Hematopoietic multipotent progenitor cell treated with erythropoietin and hydrocortisone succinate and interleukin-3 and kit ligand, for 4 days (in vitro differentiated cells): ENCODE measurements at regions not wholly inside any gene's neighbourhood (a gene's known extent, or its start where the extent isn't known, plus 50 kb on each side); places are given as distances from the start of the nearest gene placed in this dataset.
A peak's percentile ranks its signal among the peaks of the same experiment; 100 is the strongest.
"Not testable (repeated sequence)": the region's sequence is repeated elsewhere in the genome, so short reads cannot be mapped to it uniquely, and the experiment has no call there.

ENCODE experiments used
- DNase-seq: peaks from one replicate; pipeline ENCODE4 v3.0.0-alpha.2; 2015

DNA sequence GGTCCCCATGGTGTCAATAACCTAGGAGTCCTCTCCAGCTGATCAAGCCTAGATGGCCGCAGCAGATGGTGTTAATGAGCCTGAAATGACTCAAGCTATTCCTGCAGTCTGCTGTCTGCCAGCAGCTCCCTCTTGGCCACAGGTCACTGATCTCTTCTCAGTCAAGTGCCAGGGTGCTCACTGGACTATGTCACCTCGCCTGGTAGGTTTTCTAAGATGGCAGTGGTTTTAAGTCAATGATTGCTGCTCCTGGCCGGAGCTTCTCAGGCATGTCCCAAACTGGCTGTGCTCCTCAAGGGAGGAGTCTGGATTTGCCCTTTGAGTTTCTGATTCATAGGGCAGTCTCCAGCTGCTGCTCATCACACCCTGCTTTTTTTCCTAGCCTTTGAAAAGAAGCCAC, 58.6 kb upstream of the SHISA6 start:
- DNase-seq = no peak

DNA sequence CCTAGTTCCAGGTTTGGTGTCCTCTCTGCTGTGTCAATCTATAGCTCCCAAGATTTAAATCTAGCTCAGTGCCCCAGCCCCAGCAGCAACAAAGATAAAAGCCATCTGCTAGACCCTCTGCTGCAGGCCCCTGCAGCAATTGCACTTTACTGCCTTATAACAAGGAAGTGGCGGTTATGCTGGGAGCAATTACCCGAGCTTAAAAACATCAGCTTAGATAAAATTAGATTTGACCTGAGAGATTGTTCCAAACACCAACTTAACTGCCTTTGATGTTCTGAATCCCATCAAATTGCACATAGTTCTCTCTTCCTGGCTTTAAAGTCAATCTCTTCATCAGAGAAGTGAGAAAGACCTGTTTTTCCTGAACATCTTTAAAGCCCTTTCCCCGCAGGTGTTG, 62.4 kb upstream of the SHISA6 start:
- DNase-seq = no peak

- no peak for DNase-seq
Observed at GRCh38 chr17:11177340-11177739, 63.7 kb upstream of the SHISA6 start.

GRCh38 chr17:11176549-11176948, 64.5 kb upstream of the SHISA6 start:
- DNase-seq = no peak

- DNase-seq = no peak
Observed at GRCh38 chr17:11170881-11171280, 70.1 kb upstream of the SHISA6 start.

DNA sequence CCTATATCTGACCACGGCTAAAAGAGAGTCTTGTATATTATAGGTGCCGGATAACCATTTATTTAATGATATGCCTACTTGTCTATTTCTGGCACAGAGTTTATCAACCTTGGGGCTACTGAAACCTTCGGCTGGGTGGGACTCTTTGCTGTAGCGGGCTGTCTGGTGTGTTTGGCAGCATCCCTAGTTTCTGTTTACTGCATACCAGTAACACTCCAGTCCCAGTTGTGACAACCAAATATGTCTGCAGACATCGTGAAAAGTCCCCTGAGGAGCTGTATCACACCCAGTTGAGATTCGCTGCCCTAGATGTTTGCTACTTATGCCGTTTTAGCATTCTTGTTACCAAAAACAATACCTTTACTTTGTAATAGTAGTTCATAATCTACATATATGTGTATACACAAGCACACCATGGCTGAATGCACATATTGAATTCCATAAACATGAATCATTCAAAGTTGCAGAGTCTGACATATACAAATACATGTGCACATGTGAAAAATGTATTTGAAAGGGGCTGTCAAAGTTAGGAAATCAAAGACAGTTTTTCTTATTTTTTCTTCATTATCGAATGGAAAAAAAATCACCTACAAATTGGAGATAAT, 89.1 kb upstream of the SHISA6 start:
- DNase-seq = no peak

DNA sequence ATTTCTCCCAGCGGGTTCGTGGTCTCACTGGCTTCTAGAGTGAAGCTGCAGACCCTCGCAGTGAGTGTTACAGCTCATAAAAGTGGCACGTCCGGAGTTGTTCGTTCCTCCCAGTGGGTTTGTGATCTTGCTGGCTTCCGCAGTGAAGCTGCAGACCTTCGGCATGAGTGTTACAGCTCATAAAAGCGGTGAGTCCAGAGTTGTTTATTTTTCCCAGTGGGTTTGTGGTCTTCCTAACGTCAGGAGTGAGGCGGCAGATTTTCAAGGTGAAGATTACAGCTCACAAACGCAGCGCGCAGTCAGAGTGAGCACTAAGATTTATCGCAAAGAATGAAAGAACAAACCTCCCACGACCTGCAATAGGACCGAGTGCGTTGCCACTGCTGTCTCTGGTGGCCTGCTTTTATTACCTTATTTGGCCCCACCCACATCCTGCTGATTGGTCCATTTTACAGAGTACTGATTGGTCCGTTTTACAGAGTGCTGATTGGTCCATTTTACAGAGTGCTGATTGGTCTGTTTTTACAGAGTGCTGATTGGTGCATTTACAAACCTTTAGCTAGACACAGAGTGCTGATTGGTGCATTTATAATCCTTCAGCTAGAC, 90.0 kb upstream of the SHISA6 start:
- DNase-seq = not testable (repeated sequence)

- peak; percentile 57 for DNase-seq
Observed at GRCh38 chr17:11144358-11145233, 96.4 kb upstream of the SHISA6 start.

DNA sequence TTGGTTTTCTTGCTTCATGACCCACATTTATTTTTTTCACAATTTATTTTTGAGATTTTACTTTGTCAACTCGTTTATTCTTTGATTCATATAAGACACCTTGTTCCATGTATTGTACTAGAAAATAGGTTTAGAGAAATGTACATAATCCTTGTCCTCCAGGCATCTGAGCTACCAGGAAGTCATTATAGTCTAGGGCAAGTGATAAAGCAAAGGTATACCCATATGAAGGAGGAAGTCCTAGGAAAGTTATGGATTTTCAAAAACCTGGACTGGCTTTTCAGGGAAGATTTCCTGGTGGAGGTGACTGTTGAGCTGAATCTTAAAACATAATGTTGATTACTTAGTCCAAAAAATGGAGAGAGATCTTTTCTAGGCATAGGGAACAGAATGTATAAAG, 98.8 kb upstream of the SHISA6 start:
- no peak for DNase-seq

- DNase-seq = no peak
Observed at GRCh38 chr17:11140501-11140900, 100.5 kb upstream of the SHISA6 start.

GRCh38 chr17:11140043-11140442, 101.0 kb upstream of the SHISA6 start:
- DNase-seq = no peak

GRCh38 chr17:11138023-11138422, 103.0 kb upstream of the SHISA6 start:
- no peak for DNase-seq

DNA sequence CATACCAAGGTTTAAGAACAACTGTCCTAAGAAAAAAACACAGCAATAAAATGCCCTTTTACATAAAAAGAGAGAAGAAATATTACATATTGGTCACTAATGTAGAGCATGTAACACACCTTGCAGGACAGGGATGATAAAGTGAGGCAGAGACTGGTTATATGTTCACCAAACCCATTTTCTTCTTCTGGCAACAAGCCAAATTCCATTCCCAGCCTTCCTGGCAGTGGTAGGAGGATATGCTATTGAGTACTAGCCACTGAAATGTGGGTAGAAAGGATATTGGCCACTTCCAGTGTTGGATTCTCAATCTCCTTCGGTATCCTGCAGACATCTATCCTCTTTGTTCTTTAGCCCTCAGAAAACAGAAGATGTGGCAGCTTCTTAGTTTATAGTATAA, 105.2 kb upstream of the SHISA6 start:
- DNase-seq = no peak

DNA sequence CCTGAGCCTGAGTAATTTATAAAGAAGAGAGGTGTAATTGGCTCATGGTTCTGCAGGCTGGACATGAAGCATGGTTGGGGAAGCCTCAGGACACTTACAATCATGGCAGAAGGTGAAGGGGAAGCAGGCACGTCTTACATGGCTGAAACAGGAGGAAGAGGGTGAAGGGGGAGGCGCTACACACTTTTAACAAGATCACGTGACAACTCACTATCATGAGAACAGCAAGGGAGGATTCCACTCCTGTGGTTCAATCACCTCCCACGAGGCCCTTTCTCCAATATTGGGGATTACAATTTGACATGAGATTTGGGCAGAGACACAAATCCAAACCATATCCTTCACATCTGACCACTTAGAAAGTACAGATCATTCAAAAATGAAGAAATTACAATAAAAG, 110.6 kb upstream of the SHISA6 start:
- DNase-seq = no peak

GRCh38 chr17:11122908-11123307, 118.1 kb upstream of the SHISA6 start:
- DNase-seq = no peak

DNA sequence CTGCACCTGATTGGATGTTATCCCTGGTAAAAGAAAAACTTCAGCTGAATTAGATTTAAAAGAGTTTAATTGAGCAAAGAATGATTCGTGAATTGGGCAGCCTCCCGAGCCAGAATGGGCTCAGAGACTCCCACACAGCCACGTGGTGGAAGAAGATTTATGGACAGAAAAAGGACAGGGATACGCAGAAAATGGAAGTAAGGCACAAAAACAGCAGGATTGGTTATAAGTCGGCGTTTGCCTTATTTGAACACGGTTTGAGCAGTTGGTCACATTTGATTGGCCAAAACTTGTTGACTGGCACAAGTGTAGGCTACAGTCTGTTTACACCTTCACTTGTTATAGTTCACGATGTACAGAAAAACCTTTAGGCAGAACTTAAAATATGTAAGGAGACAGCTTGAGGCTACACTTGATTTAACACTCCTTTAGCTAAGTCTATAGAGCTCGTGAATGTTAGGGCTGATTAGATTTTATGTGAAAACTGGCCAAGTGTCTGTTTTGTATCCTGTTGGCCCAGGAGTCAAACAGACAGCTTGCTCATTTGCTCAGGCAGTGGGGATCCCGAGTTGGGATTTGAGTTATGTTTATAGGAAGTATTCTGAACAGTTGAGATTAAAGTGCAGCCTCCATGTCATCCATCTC, 119.5 kb upstream of the SHISA6 start:
- no peak for DNase-seq

- no peak for DNase-seq
Observed at GRCh38 chr17:11109106-11109505, 131.9 kb upstream of the SHISA6 start.

DNA sequence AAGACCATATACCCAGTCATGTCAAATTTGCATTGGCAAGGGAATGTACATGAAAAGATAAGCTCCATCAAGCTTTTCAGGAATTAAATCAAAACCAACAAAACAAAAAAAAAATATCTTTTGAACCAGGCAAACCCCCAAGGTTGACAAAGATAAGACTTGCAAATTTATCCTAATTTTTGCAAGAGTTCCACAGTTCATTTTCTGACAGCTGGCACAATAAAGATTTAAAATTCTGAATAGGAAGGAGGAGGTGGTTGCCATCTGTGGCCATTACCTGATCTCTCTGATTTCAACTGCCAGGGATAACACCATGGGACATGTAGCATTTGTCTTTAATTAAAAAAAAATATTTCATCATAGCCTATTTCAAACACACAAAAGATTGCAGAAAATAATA, 135.9 kb upstream of the SHISA6 start:
- no peak for DNase-seq

DNA sequence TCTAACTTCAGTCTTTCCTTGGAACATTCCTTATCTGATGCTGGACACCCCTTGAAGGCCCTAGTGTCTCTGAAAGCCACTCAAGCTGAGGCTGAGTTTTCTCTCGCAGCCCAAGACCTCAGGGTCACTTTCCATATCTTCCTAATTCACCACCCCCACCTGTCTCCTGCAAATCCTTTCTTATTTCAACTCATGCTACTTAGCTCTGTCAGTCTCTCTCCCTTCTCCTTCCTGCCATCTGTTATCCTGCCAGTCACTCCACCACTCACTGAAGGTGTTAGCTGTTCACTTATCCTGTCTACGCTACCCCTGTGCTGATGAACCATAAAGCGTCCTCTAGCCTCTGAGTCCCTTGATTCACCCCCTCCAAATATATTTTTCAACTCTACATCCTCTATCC, 143.9 kb upstream of the SHISA6 start:
- DNase-seq = no peak

DNA sequence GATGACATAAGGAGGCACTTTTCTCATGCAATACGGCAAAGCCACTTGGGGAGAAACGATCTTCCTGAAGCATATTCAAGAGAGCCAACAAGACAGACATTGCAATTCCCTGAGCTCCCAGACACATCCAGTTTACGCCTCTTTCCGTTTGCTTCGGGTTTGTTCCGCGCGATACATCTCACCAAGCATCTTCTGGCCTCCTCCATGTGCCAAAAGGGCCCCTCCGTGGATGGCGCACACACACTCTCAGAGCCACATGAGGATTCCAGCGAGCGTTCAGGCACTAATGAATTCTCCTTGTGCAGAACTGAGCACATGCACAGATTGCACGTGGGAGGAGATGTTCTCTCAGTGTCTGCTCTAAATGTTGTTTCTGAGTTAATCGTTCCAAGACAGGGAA, 146.7 kb upstream of the SHISA6 start:
- no peak for DNase-seq

DNA sequence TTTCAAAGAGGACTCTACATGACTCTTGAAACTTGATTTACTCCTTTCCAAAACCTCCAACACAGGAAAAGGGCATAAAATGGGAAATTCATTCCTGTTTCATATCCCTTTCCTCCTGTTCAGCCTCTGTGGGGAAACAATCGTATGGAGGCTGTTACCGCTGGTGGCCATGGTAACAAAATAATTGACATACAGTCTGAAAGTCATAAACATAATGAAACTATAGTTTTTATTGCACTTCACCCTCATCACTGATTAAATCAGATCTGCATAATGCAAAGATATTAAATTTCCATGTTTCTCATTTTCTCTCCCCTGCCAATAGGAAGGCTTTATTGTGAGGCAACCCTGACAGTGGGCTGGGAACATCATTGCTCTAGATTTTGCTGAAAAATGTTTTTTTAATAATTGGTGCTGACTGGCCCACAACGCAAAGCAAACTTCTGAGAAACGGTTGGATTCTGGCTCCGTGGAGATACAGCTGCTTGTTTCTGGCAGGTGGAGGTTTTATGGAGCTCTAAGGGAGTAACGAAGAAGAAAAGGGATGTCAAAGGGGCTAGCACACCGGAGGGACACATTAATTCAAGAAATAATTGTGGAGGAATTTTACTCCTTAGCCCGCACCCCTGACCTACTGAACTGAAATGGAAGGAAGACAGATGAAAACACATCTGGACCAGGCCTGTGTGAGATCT, 154.2 kb upstream of the SHISA6 start:
- no peak for DNase-seq

DNA sequence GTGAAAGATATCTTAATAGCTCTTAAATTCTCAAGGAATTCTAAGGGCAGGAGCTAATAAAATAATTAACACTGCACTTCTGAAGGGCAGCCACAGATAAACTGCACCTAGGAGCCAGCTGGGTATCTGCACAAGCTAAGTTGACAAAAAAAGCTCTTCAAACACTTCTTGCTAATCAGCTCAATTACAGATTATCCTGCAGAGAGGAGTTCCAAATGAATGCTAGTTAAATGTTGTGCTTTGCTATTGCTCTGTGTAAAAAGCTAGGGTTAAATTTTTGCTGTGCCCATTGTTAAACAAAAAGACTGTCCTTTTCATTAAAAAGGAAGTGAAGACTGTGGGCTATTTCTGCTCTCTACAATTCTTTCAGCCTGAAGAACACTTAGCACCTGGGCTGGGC, 158.5 kb upstream of the SHISA6 start:
- DNase-seq = no peak

- no peak for DNase-seq
Observed at GRCh38 chr17:11081342-11081741, 159.7 kb upstream of the SHISA6 start.
